NCI-H446 treated with DMSO at 0.1 percent for 48 hours (cell line): ENCODE measurements at regions not wholly inside any gene's neighbourhood (a gene's known extent, or its start where the extent isn't known, plus 50 kb on each side); places are given as distances from the start of the nearest gene placed in this dataset.
"Not testable (repeated sequence)": the region's sequence is repeated elsewhere in the genome, so short reads cannot be mapped to it uniquely, and the experiment has no call there.

ENCODE experiments used
- DNase-seq: peaks from one replicate; lab custom pipeline; 2025; lab: John Stamatoyannopoulos, UW

- DNase-seq = no peak
These were observed 652.6 kb downstream of the DACH1 start for GRCh38 chr13:71214357-71214756.

- no peak for DNase-seq
These were observed 653.7 kb downstream of the DACH1 start for GRCh38 chr13:71213252-71213821.

GRCh38 chr13:71210861-71211260, 656.1 kb downstream of the DACH1 start:
- peak; percentile 63 for DNase-seq

DNA sequence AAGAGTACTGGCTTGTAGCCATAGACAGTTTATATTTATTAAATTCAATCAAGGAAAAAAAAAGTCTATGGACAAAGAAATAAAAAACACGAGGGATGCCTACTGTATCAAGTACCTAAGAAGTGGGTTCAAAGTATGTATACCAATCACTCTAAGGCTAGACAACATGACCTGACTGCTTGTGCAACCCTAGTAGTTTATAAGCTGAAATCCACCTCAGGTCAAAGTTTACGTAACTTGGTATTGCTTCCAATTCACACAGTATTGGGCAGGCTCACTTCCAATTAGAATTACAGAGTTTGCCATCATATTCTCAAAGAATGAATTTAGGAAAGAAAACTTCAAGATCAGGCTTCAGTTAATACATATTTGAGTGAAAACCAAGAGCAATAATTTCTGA, 657.8 kb downstream of the DACH1 start:
- DNase-seq = no peak

GRCh38 chr13:71184583-71184982, 682.4 kb downstream of the DACH1 start:
- DNase-seq = not testable (repeated sequence)

- not testable (repeated sequence) for DNase-seq
These were observed 683.7 kb downstream of the DACH1 start for GRCh38 chr13:71183352-71183751.

DNA sequence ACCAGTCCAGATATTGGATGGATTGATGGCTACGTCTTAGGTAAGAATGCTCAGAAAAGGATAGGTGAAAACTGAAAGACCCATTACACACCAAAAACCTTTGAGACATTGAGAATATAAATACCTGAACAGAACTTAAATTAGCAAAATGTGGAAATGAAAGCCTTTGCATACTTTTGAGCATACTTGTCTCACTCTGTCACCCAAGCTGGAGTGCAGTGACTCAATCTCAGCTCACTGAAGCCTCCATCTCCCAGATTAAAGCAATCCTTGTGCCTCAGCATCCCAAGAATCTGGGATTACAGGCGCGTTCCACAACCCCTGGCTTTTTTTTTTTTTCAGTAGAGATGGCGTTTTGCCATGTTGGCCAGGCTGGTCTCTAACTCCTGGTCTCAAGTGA, 695.3 kb downstream of the DACH1 start:
- DNase-seq = no peak

GRCh38 chr13:71169180-71169579, 697.8 kb downstream of the DACH1 start:
- DNase-seq = peak; percentile 63

- DNase-seq = no peak
These were observed 710.5 kb downstream of the DACH1 start for GRCh38 chr13:71156550-71156949.

GRCh38 chr13:71149498-71150363, 717.3 kb downstream of the DACH1 start:
- peak; percentile 62 for DNase-seq

- DNase-seq = peak; percentile 32
These were observed 718.0 kb downstream of the DACH1 start for GRCh38 chr13:71149046-71149445.

DNA sequence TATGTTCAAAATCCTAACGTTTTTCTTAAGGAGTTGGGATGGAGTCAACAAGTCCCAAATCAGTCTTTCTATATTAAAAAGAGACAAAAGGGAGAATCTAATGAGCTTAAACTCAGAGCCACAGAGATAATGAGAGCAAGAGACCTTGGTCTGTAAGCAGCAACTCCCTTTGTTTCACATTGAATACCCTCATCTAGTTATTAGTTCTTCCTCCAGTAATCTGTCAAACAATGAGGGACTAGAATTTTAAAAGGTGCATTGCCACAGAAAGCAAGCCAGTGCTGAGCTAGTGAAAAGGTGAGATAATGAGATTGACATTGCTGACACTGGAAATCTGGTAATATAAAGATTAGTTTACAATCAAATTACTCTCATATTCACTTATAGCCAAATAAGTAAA, 718.6 kb downstream of the DACH1 start:
- DNase-seq = no peak

- no peak for DNase-seq
These were observed 722.1 kb downstream of the DACH1 start for GRCh38 chr13:71144883-71145282.

- DNase-seq = no peak
These were observed 729.9 kb downstream of the DACH1 start for GRCh38 chr13:71137101-71137500.

- no peak for DNase-seq
These were observed 742.8 kb downstream of the DACH1 start for GRCh38 chr13:71124230-71124629.

GRCh38 chr13:71118779-71119364, 748.1 kb downstream of the DACH1 start:
- DNase-seq = peak; percentile 0

DNA sequence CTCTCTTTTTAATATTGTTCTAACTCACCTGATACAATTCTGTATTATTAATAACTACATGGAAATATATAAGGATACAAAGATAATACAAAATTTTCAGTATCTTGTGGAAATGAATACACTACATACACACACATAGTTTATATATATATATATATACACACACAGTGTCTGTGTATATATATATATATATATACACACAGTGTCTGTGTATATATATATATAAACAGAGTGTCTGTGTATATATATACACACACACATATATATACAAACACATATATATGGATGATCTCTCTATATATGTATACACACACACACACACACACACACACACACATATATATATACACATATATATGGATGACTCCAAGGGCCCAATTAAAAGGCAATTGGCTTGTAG, 749.1 kb downstream of the DACH1 start:
- DNase-seq = no peak

DNA sequence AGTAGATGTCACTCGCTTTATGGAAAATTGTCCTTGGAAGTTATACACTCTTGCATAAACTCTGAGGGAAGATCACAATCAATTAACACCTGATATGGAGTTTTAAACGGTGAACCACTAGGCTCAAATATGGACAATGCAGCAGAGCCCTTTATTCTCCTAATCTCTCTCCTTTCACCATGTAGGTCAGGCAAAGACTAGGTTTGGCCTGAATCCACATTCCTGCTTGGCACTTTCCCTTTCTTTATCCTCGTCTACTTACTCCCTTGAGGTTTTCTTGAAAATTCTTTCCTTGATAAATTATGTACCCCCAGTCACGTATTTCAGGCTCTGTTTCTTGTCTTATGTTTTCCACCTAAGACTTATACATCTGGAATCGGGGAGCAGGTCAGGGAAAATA, 751.7 kb downstream of the DACH1 start:
- DNase-seq = no peak

DNA sequence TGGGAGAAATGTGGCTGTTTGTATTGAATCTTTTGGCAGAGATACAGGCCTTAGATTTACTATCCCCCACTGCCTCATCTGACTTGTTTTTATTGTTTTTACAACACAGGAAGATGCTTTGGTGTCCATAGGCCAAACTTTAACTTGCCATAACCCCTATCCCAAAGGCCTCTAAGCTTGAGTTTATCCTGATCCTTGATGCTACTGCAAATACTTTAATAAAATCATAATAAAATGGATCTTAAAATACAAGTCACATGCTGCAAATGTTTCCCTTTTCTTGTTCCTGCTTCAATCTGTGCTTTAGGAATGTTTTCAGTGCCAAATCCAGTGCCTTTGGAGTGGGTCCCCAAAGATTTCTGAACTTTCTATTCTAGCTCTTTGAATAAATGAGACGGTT, 770.6 kb downstream of the DACH1 start:
- no peak for DNase-seq

DNA sequence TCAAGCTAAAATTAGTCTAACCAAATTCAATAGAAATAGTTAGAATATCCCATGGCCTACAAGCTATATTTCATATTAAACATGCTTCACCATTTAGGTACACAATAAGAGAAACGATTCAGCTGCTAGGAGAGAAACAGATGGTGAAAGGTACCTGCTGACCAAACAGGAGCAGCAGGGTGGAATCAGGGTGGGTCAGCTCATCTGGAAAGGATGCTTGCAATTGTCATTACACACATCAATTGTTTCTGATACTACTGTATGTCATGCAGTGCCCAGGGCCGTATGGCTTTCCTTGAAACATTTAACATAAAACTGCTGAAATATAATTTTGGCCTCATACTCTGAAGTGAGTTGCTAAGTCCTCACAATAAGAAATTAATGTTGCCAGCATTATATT, 776.0 kb downstream of the DACH1 start:
- DNase-seq = no peak

- DNase-seq = no peak
These were observed 777.9 kb downstream of the DACH1 start for GRCh38 chr13:71089056-71089455.

DNA sequence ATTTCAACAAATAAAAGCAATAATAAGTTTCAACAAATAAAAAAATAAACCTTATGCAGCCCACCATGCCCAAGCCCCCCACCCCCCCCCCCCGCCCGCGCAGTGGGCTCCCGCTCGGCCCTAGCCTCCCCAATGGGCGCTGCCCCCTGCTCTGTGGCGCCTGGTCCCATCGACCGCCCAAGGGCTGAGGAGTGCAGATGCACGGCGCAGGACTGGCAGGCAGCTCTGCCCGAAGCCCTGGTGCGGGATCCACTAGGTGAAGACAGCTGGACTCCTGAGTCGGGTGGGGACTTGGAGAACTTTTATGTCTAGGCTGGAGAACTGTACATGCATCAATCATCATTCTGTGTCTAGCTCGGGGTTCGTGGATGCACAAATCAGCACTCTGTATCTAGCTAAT, 779.6 kb downstream of the DACH1 start:
- DNase-seq = no peak

DNA sequence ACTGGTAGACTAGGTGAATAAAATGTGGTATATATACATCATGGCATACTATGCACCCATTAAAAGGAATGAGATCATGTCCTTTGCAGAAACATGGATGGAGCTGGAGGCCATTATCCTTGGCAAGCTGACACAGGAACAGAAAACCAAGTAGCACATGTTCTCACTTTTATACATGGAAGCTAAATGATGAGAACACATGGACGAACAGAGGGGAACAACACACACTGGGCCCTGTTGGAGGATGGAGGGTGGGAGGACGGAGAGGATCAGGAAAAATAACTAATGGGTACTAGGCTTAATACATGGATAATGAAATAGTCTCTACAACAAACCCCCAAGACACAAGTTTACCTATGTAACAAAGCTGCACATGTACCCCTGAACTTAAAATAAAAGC, 780.0 kb downstream of the DACH1 start:
- DNase-seq = no peak
